GM21360 (cell line): ENCODE measurements at regions not wholly inside any gene's neighbourhood (a gene's known extent, or its start where the extent isn't known, plus 50 kb on each side); places are given as distances from the start of the nearest gene placed in this dataset.
"Not testable (repeated sequence)": the region's sequence is repeated elsewhere in the genome, so short reads cannot be mapped to it uniquely, and the experiment has no call there.

Source experiments
- ATAC-seq: cut with Tn5 transposase; IDR thresholded peaks from one replicate; pipeline ENCODE4 v1.9.1; 2021; ENCODE audit warnings: mild to moderate bottlenecking, moderate library complexity; ENCODE audit not compliant: unreplicated experiment

- ATAC-seq, result no peak
These were observed 164.7 kb upstream of the TRPM3 start for GRCh38 chr9:71286146-71286545.

- ATAC-seq, result peak; percentile 84
These were observed 163.8 kb upstream of the TRPM3 start for GRCh38 chr9:71285191-71285656.

- ATAC-seq, result not testable (repeated sequence)
These were observed 160.7 kb upstream of the TRPM3 start for GRCh38 chr9:71282116-71282515.

DNA sequence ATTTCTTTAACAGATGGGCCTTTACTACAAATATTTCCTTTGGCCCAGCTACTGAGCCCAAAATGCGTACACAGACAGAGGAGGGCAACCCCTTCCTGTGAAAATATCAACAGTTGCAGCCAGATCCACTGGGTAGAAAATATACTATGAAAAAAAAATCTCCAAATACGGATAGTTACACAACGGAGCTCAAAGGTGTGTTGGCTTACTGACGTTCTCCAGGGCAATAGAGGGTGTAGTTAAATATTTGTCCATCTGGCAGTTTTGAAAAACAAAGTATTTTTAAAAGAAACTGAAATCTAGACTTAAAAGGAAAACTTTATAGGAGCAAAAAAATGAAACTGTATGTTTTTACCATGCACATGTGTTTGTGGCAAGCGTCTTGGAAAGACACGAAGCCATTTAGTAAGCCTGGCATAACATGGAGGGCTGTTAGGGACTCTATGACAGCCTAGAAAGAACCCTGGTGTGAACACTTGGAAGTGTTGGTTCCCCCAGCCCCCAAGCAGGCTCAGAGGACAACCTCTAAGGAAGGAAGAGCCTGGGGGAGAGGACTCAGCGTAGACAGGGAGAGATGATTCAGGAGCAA is 157.8 kb upstream of the TRPM3 start:
- no peak for ATAC-seq

- ATAC-seq, result no peak
These were observed 152.2 kb upstream of the TRPM3 start for GRCh38 chr9:71273613-71274012.

DNA sequence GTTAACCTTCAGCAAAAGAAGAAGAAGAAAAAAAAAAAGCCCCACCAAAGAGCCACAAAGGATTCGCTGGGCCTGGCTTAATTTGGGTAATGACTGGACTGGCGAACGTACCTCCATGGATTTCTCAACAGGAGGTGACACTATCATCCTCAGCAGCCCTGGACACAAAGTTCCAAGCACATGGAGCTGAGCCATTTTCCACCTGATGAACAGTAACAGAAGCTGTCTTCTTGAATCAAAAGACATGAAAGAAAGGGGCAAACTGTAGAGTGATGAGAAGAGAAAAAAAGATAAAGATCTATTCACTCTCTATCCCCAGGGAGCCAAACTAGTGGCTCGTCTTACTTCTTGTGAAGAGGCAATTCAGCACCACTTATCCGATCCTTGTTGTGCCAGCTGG is 150.2 kb upstream of the TRPM3 start:
- no peak for ATAC-seq

GRCh38 chr9:71270554-71270953 is 149.1 kb upstream of the TRPM3 start:
- no peak for ATAC-seq

GRCh38 chr9:71269859-71270258 is 148.4 kb upstream of the TRPM3 start:
- ATAC-seq, result peak; percentile 72

DNA sequence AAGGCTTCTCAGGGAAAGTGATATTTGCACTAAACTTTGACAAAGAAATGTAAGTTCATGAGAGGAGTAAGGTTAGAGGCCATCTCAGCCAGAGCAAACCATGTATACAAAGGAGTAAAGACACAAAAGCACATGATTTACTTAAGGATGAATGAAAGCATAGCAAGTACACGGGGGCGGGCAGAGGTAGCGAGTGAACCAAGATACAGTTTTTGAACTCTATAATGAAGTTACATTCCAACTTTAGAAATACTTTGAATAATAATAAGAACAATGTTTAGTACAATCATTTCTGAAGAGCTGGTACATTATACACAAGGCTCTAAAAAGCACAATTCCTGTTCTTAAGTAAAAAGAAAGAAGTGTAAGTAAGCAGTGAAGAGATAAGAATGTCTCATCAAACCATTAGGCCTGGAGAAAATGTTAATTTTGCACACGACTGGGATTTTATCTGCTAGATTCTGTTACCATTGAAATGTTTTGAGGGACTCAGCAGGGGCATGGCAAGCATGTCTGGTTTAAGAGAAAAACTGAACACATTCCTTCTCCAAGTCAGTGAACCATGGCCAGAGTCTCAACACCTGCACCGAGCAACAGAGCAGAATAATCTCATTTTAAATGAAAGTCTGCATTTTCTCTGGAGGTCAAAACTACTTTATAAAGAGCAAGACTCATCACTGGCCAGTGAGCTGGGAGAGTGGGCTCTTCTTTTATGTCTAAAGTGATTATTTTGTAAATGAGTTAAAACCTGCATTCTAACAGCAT is 147.6 kb upstream of the TRPM3 start:
- peak; percentile 35 for ATAC-seq

DNA sequence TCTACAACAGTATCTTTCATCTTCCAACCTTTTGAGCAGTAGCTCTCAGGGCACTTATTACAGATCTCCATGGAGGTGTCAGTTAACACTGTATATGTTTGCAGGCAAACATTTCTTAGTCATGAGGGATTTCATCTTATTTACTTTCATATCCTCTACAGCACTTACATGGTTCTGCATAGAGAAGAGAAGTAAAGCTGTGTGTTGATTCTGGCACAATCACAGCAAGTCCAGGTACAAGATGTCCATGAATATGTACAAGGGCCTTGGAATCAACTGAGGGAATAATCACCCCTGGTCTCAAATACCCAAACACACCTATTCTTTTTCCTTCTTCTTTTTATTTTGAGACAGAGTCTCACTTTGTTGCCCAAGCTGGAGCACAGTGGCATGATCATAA is 142.0 kb upstream of the TRPM3 start:
- no peak for ATAC-seq

GRCh38 chr9:71260419-71260818 is 139.0 kb upstream of the TRPM3 start:
- not testable (repeated sequence) for ATAC-seq

DNA sequence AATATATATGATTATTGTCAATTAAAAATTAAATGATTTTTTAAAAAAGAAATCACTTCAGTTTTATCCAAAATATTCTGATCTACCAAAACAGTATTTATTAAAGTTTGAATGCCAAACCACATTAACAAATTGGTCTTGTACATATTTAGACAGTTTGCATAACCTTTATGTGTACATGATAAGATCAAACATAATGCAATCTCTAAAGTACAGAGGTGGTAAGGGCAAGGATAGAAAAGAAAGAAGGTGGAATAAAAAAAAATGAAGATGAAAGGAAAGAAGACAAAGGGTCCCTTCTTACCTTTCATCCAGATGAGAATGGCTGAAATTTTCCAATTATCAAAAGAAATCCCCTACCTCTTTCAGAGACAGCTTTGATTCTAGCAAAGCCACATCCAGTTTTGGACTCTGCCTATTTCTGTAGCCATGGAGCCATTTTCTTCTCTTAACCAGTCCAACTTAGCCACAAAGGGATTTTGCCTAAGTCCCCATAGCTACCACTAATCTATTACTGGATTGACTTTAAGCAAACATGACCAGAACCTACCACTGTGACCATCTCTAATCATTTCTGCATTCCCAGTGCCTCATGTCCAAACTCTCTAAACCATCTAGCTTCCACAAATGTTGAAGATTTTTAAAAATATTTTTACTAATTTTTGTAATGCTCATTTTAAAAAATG is 133.3 kb upstream of the TRPM3 start:
- ATAC-seq, result no peak

DNA sequence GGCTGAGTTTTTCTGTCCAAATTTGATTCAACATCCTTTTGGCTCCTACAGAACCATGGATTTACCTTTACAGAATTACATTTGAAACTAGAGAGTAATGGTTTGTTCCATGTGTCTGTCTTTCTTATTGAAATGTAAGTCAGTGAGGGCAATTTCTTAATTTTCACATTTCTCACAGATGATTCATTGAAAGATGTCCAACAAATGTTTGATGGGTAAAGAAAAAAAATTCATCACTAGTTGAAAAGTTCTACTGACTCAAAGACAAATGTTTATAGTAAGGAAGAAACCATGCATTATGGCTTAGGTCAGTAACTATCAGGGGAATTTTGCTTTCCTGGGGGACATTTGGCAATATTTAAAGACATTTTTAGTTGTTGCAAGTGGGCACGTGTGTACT is 131.6 kb upstream of the TRPM3 start:
- no peak for ATAC-seq

DNA sequence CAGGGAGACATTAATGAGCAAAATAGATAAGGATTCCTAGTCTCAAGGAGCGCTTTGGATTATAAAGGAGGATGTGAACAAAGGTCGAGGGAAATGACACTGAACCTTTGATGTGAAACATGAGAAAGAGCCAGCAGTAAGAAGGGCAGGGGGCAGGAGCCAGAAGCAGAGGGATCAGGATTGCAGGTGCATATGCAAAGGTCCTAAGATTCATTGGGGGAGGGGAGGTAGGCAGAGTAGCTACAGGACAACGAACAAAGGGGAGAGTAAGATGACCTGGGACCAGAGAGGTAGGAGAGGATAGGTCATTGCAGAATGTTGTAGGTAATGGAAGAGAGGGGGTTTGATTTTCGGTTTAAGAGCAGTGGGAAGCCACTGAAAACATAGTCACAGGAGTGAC is 129.2 kb upstream of the TRPM3 start:
- no peak for ATAC-seq

DNA sequence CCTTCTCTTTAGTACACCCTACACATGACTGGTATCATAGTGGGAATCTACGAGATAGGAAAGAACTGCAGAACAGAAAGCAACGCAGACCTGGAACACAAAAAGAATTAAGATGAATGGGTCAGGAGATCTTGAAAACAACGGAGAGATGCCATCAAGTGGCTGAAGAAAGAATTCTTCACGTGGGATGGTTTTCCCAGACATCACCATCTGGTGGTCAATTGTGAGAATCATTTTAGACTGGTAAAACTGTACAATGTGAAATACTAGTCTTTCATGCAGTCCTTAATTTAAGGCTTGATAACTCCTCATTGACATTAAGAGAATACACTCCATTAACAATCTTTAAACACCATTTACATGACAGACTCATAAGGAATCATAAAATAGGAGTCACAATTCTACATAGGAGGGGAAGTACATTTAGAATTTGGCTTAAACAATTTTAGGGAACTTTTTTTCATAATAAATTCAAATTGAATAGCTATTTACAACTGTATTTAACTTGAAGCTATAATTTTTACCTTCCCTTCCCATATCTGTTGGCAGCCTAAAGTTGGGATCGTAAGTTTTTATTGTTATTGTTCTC is 128.4 kb upstream of the TRPM3 start:
- ATAC-seq, result peak; percentile 98

DNA sequence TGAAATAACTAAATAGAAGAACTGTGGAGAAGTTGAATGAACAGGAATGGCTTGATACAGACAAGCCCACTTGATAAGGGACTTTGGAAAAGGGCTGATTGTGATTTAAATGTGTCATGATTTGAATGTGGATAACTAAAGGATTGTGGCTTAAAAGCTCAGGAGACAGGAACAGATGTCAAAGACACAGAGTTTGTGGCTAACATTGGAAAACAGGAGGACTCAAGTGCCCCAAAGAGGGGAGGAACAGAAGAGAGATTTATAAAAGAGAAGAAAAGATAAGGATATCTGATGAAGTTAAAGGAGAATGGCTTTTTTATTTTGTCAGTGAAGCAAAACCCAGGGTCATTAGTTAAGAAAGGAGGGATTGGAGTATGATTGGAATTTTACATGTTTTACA is 124.2 kb upstream of the TRPM3 start:
- no peak for ATAC-seq

GRCh38 chr9:71243951-71244350 is 122.5 kb upstream of the TRPM3 start:
- ATAC-seq, result no peak

- ATAC-seq, result no peak
These were observed 120.7 kb upstream of the TRPM3 start for GRCh38 chr9:71242081-71242480.

- no peak for ATAC-seq
These were observed 115.6 kb upstream of the TRPM3 start for GRCh38 chr9:71237051-71237450.

- ATAC-seq, result no peak
These were observed 112.2 kb upstream of the TRPM3 start for GRCh38 chr9:71233646-71234045.

DNA sequence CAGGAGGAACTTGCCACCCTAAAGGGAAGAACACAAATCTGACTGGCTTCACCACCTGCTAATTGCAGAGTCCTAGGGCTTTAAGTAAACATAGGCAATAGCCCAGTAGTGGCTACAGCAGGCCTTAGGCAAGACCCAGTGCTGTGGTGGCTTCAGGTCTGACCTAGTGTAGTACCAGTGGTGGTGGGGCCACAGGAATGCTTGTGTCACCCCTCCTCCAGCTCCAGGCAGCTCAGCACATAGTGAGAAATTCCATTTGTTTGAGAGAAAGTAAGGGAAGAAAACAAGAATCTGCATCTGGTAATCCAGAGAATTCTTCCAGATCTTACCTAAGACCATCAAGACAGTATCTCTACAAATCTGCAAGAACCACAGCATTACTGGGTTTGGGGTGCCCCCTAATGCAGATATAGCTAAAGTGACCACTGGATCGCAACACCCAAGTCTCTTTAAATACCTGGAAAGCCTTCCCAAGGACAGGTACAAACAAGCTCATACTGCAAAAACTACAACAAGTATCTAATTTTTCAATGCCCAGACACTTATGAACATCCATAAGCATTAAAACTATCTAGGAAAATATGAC is 102.6 kb upstream of the TRPM3 start:
- no peak for ATAC-seq
